Transverse colon (tissue), 4 donors: ENCODE measurements at regions not wholly inside any gene's neighbourhood (a gene's known extent, or its start where the extent isn't known, plus 50 kb on each side); places are given as distances from the start of the nearest gene placed in this dataset.

Experiments used
- DNase-seq: peaks from one replicate; pipeline ENCODE4 v3.0.0-alpha.2; 2019
- H3K27ac ChIP-seq, 4 donors: fragments of 200-600 bp; sonication (generic); 2 replicates each; pipeline ENCODE4 v1.5.1; 2016 to 2018; ENCODE audit warnings: inconsistent platforms in 4 of 4
- H3K27me3 ChIP-seq: fragments of 200-600 bp; sonication (generic); 2 replicates; pipeline ENCODE4 v1.5.1; 2017; ENCODE audit warnings: inconsistent platforms
- H3K36me3 ChIP-seq, 4 donors: fragments of 200-600 bp; sonication (generic); 2 replicates each; pipeline ENCODE4 v1.5.1; 2017 to 2019; ENCODE audit warnings: inconsistent platforms in 4 of 4
- H3K4me1 ChIP-seq, 4 donors: fragments of 200-600 bp; sonication (generic); 2 replicates each; pipeline ENCODE4 v1.5.1; 2017 to 2020; ENCODE audit warnings: inconsistent platforms in 4 of 4
- H3K4me3 ChIP-seq, 4 donors: fragments of 200-600 bp; sonication (generic); 1 replicate in 1 of 4; 2 replicates in 3 of 4; pipeline versions ENCODE4 v1.5.1 to v1.6.1; 2017 to 2019; ENCODE audit warnings: inconsistent platforms in 4 of 4
- H3K9me3 ChIP-seq, 2 donors: fragments of 200-600 bp; sonication (generic); 2 replicates each; pipeline ENCODE4 v1.5.1; 2017 to 2019; ENCODE audit warnings: inconsistent platforms in 2 of 2
- CTCF ChIP-seq, 5 experiments: fragments of 200-600 bp in 3 of 5; fragments of 450-650 bp in 2 of 5; sonication (generic) in 3 of 5; IDR thresholded peaks; 1 replicate in 2 of 5; 2 replicates in 3 of 5; pipeline ENCODE4 v1.5.1; 2016 to 2017; ENCODE audit warnings: antibody characterized with exemption in 5 of 5, inconsistent platforms in 3 of 5, mild to moderate bottlenecking in 2 of 5, moderate library complexity in 1 of 5
- EP300 ChIP-seq: sonication (generic); formaldehyde crosslinking; IDR thresholded peaks from one replicate; pipeline ENCODE4 v1.6.1; 2017; ENCODE audit warnings: antibody characterized with exemption, low read depth
- POLR2A ChIP-seq: fragments of 450-650 bp; IDR thresholded peaks from one replicate; pipeline ENCODE4 v1.6.1; 2016; ENCODE audit warnings: antibody characterized with exemption, mild to moderate bottlenecking, moderate library complexity
- POLR2AphosphoS5 ChIP-seq, 3 donors: sonication (generic); formaldehyde crosslinking; IDR thresholded peaks; one replicate each; pipeline ENCODE4 v1.6.1; 2016; ENCODE audit warnings: antibody characterized with exemption in 3 of 3
- WGBS, 2 donors: methylation state at CpG; one replicate each; pipeline ENCODE4 v1.1.5; 2018; ENCODE audit warnings: low coverage in 1 of 2; 5-methylcytosine and 5-hydroxymethylcytosine counted together
- in situ Hi-C, 4 donors: fragments of 200-750 bp; cut with MboI; loops; one replicate each; pipeline versions ENCODE4 v1.15.0 to v1.15.1; 2017; ENCODE audit warnings: low sequenced_read_pairs in 3 of 4, low pct_ligation_motif_present in 1 of 4, low pct_unique_long_range_greater_than_20kb in 1 of 4
- intact Hi-C: fragments of 100-400 bp; cut with DNase I; formaldehyde crosslinking; loops from one replicate; pipeline ENCODE4 v1.15.1; 2023; ENCODE audit warnings: low total_unique reads

GRCh38 chr1:222894331-222894730 is 79.5 kb downstream of the DISP1 start:
- H3K4me3 ChIP-seq: no peak overlapping the region
- intact Hi-C loops: no loop called here
- WGBS, 2 donors: 95% methylated on average over 11 of the region's 11 CpGs; no CpG with 5 or more reads in 1 of the 2 donors

DNA sequence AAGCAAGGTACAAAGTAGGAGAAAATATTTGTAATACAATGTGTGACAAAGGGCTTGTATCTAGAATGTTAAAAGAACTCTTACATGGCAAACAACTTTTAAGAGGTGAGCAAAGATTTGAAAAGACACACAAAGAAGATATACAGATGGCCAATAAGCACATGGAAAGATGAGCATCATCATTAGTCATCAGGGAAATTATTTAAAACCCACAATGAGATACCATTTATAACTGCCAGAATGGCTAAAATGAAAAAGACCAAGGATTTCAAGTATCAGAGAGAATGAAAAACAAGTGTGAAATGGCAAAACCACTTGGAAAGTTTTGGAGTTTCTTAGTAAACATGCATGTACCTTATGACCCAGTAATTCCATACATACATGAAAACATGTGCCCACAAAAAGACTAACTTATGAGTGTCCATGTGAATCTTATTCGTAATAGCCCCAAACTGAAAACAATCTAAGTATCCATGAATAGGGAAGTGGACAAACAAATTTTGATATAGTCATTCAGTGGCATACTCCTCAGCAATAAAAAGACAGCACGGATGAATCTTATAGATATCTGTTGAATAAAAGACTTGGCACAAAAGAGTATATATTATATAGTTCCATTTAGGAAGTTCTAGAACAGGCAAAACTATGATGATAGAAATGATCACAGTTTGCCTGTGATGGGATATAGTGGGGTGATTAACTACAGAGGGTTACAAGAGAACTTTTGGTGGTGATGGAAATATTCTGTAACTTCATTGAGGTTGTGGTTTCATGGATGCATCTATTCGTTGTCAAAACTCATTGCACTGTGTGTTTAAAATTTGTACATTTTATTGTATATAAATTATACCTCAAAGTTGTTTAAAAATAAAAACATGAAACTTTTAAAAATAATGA is 82.0 kb downstream of the DISP1 start:
- 42 to 61% methylated on average over 2 to 3 of the region's 3 CpGs for WGBS, 2 donors
- no peak for DNase-seq

More at GRCh38 chr1:222894331-222894730, 79.5 kb downstream of the DISP1 start:
- Histone ChIP-seq H3K27me3 (no peaks in the 10 kb centered on the region), H3K36me3 (no peaks in the 10 kb centered on the region), H3K4me1 (peaks cover 0 to 14% (median 9%) of the 10 kb centered on the region in 4 donors), H3K27ac (no peak overlapping the region), H3K9me3 (no peaks in the 10 kb centered on the region)
- in situ Hi-C loops: no loop called here
- TF ChIP-seq POLR2A: no peak
- TF ChIP-seq POLR2AphosphoS5 (IDR thresholded peaks at IDR 0.05): no peak
- TF ChIP-seq EP300: no peak
- TF ChIP-seq CTCF (IDR thresholded peaks at IDR 0.05): no peak
- DNase-seq: no peak

GRCh38 chr1:222897527-222898190 is 82.8 kb downstream of the DISP1 start:
- intact Hi-C loops: no loop called here
- H3K27me3 ChIP-seq: no peaks in the 10 kb centered on the region
- H3K9me3 ChIP-seq: no peaks in the 10 kb centered on the region
- H3K4me3 ChIP-seq: peak overlapping the region in 2 of 4 donors; percentile 5 to 10
- TF ChIP-seq POLR2A: no peak
- TF ChIP-seq CTCF (IDR thresholded peaks at IDR 0.05): no peak
- no peak for TF ChIP-seq EP300
- no peak for TF ChIP-seq POLR2AphosphoS5 (IDR thresholded peaks at IDR 0.05)
- in situ Hi-C loops: no loop called here
- no peak for DNase-seq
- no peaks in the 10 kb centered on the region for H3K36me3 ChIP-seq
- H3K27ac ChIP-seq: peak overlapping the region in 2 of 4 donors; percentile 38 to 58
- WGBS, 2 donors: 16 to 17% methylated on average over 4 of the region's 4 CpGs
- H3K4me1 ChIP-seq: peaks cover 0 to 14% (median 9%) of the 10 kb centered on the region in 4 donors

More for the DNA sequence above, 82.0 kb downstream of the DISP1 start:
- Histone ChIP-seq H3K4me3 (peak overlapping the region in 1 of 4 donors; percentile 10), H3K27ac (peak overlapping the region in 1 of 4 donors; percentile 58), H3K4me1 (peaks cover 0 to 14% (median 9%) of the 10 kb centered on the region in 4 donors), H3K27me3 (no peaks in the 10 kb centered on the region), H3K36me3 (no peaks in the 10 kb centered on the region), H3K9me3 (no peaks in the 10 kb centered on the region)
- intact Hi-C loops (no loop called here), in situ Hi-C loops (no loop called here)
- TF ChIP-seq EP300: no peak
- TF ChIP-seq POLR2A: no peak
- TF ChIP-seq CTCF (IDR thresholded peaks at IDR 0.05): no peak
- no peak for TF ChIP-seq POLR2AphosphoS5 (IDR thresholded peaks at IDR 0.05)

DNA sequence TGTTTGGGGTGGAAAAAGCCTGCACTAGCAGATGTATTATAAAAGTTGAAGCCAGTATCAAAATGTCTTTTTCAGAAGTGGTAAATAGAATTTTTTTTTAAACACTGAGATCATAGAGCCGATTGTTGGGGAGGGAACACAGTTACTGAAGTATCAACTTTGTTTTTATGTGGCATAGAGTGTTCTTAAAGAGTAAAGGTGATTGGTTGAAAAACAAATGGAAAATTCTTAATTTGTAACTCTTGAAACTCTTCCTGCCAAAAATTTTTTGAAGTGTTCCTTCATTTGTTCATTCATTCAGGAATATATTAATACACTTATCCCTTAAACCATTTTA is 83.3 kb downstream of the DISP1 start:
- Histone ChIP-seq H3K9me3 (no peaks in the 10 kb centered on the region), H3K4me3 (peak overlapping the region in 2 of 4 donors; percentile 5 to 10), H3K4me1 (peaks cover 0 to 14% (median 9%) of the 10 kb centered on the region in 4 donors), H3K27me3 (no peaks in the 10 kb centered on the region), H3K36me3 (no peaks in the 10 kb centered on the region), H3K27ac (peak overlapping the region in 2 of 4 donors; percentile 38 to 58)
- 20 to 23% methylated on average over 1 of the region's 1 CpG for WGBS, 2 donors
- in situ Hi-C loops: no loop called here
- no peak for TF ChIP-seq POLR2AphosphoS5 (IDR thresholded peaks at IDR 0.05)
- no peak for TF ChIP-seq CTCF (IDR thresholded peaks at IDR 0.05)
- TF ChIP-seq POLR2A: no peak
- TF ChIP-seq EP300: no peak
- DNase-seq: no peak
- intact Hi-C loops: no loop called here
